Brain microvascular endothelial cell (primary cell): ENCODE measurements at regions not wholly inside any gene's neighbourhood (a gene's known extent, or its start where the extent isn't known, plus 50 kb on each side); places are given as distances from the start of the nearest gene placed in this dataset.
"Not testable (repeated sequence)": the region's sequence is repeated elsewhere in the genome, so short reads cannot be mapped to it uniquely, and the experiment has no call there.

ENCODE experiments used
- DNase-seq: peaks from one replicate; pipeline ENCODE4 v3.0.0-alpha.2; 2020
- H3K27ac ChIP-seq: fragments of 250-450 bp; sonication (Bioruptor Pico); 2 replicates; pipeline ENCODE4 v1.5.1; 2020; ENCODE audit warnings: mild to moderate bottlenecking, moderate library complexity
- H3K27me3 ChIP-seq: fragments of 250-450 bp; sonication (Bioruptor Pico); replicated peaks from 2 replicates; pipeline ENCODE4 v1.5.1; 2020; ENCODE audit warnings: mild to moderate bottlenecking
- H3K36me3 ChIP-seq: fragments of 250-450 bp; sonication (Bioruptor Pico); replicated peaks from 2 replicates; pipeline ENCODE4 v1.5.1; 2020; ENCODE audit warnings: mild to moderate bottlenecking
- H3K4me3 ChIP-seq: 2 replicates; pipeline ENCODE4 v1.5.1; 2011; ENCODE audit warnings: low read depth, mild to moderate bottlenecking, control low read depth, low read length, moderate library complexity
- CTCF ChIP-seq: IDR thresholded peaks from 2 replicates; pipeline ENCODE4 v1.5.1; 2011; ENCODE audit warnings: low read depth, mild to moderate bottlenecking, moderate library complexity, low read length, control low read depth, inconsistent platforms; ENCODE audit errors: missing control alignments
- in situ Hi-C: cut with HindIII; loops from 2 replicates; pipeline ENCODE4 v1.10.0; 2017; ENCODE audit warnings: low sequenced_read_pairs, low pct_ligation_motif_present

- no peak for DNase-seq
- Histone ChIP-seq H3K36me3 (no peaks in the 10 kb centered on the region), H3K27me3 (no peaks in the 10 kb centered on the region), H3K4me3 (no peak overlapping the region), H3K27ac (no peak overlapping the region)
- in situ Hi-C loops: no loop called here
- no peak for TF ChIP-seq CTCF
Measured at GRCh38 chr3:11915621-11916424, 69.1 kb upstream of the TAMM41 start.

GRCh38 chr3:11916425-11916762 lies 69.7 kb upstream of the TAMM41 start:
- H3K27me3 ChIP-seq, H3K4me3 ChIP-seq, H3K36me3 ChIP-seq, H3K27ac ChIP-seq, DNase-seq, in situ Hi-C loops: not testable (repeated sequence)

- TF ChIP-seq CTCF: no peak
- H3K36me3 ChIP-seq: no peaks in the 10 kb centered on the region
- no peak overlapping the region for H3K27ac ChIP-seq
- in situ Hi-C loops: no loop called here
- no peaks in the 10 kb centered on the region for H3K27me3 ChIP-seq
- H3K4me3 ChIP-seq: no peak overlapping the region
- no peak for DNase-seq
Measured at GRCh38 chr3:11917051-11917450, 70.4 kb upstream of the TAMM41 start.

GRCh38 chr3:11919390-11919789 lies 72.7 kb upstream of the TAMM41 start:
- H3K27me3 ChIP-seq: no peaks in the 10 kb centered on the region
- no peak for TF ChIP-seq CTCF
- no peak for DNase-seq
- H3K36me3 ChIP-seq: no peaks in the 10 kb centered on the region
- in situ Hi-C loops: no loop called here
- H3K4me3 ChIP-seq: no peak overlapping the region
- no peak overlapping the region for H3K27ac ChIP-seq

- Histone ChIP-seq H3K27ac (no peak overlapping the region), H3K36me3 (no peaks in the 10 kb centered on the region), H3K27me3 (no peaks in the 10 kb centered on the region), H3K4me3 (no peak overlapping the region)
- TF ChIP-seq CTCF: no peak
- in situ Hi-C loops: no loop called here
- no peak for DNase-seq
Measured at GRCh38 chr3:11924518-11924917, 77.8 kb upstream of the TAMM41 start.

- Histone ChIP-seq H3K27me3 (no peaks in the 10 kb centered on the region), H3K27ac (no peak overlapping the region), H3K4me3 (no peak overlapping the region), H3K36me3 (no peaks in the 10 kb centered on the region)
- no peak for TF ChIP-seq CTCF
- no peak for DNase-seq
- in situ Hi-C loops: no loop called here
Measured at GRCh38 chr3:11928381-11928780, 75.8 kb upstream of the SYN2 start.
